Stimulated activated CD4-positive, alpha-beta T cell treated with anti-CD3 and anti-CD28 coated beads, TNF-alpha, amount 100 ng/mL, for 24 hours (primary cell): ENCODE measurements at regions not wholly inside any gene's neighbourhood (a gene's known extent, or its start where the extent isn't known, plus 50 kb on each side); places are given as distances from the start of the nearest gene placed in this dataset.
A peak's percentile ranks its signal among the peaks of the same experiment; 100 is the strongest.

Experiments
- DNase-seq, 3 experiments: peaks; one replicate each; pipeline ENCODE4 v3.0.0-alpha.2; 2020; ENCODE audit warnings: low read depth in 3 of 3

DNA sequence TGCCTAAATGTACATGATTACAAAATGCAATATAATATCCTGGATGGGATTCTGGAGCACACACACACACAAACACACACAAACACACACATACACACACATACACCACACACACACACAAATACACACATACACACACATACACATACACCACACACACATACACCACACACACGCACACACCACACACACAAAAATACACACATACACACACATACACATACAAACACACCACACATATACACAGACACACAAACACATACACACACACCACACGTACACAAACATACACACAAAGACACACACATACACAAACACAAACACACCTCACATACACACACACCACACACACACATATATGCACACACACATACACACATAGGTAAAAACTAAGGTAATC, 134.6 kb upstream of the SYNDIG1 start:
- no peak for DNase-seq

DNA sequence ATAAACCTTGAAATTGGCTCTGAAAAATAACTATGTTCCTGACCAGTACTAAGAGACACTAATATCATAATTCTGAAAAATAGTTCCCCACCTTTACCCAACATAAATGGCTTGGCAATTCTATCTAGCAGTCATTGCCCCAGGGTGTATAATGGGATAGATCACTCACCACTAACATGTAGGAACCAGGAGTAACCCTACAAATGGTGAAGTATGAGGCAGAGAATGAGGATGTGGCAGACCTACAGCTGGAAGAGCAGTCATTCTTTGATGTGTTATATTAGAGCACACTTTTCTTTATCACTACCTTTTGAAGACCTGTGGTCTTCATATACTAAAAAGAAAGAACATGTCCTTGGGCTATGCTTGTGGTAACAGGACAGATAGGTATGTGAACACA, 136.5 kb upstream of the SYNDIG1 start:
- no peak for DNase-seq

DNA sequence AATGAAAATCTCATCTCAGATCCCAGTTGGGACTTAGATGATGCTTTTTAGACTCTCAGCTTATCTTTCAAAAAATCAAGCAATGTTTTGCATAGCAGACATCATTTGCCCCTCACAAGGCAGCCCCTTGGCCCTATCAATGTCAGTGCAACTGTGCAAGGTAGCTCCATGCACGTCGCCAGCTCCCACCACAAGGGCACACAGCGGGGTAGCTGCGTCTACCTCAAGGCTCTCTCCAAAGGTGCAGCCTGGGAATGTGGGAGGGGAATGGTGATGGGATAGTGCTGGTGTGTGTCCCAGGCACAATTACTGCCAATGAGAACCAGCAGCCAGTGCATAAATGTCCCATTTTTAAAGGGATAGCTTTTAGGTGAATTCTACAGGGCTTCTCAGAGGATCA, 137.5 kb upstream of the SYNDIG1 start:
- DNase-seq = no peak

DNA sequence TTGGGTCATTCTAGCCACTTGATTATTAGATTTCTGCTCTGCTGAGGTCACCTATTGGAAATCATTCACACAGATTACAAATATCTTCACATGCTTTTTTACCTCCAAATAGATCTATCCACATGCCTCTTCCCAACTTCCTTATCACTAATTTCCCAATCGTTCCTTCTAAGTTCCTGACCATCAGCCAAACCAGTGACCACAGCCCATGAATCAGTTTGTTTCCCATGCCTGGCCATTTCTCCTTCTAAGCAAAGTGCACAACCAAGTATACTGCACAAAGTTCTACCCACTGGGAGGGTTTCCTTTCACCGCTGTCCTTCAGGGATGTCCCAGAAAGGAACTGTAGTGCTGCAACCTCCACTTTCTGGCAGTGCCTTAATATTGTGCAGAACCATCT, 140.5 kb upstream of the SYNDIG1 start:
- no peak for DNase-seq

DNA sequence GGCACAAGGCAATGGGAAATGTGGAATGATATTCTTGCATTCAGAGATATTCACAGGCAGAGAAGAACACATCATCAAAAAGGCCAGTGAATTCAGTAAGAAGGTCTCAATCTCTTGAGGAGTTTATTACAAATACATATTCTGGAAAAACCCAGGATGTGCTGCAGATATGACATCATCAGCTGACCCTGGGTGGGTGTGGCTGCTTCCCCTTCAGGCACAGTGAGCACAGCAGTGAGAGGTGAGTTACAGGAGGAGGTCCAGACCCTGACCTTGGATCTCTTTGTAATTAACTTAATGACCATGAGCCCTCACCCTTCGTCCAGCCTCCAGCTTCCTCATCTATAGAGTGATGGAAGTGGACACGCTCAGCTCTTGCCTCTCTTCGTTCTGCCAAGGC, 147.5 kb upstream of the SYNDIG1 start:
- DNase-seq = no peak

DNA sequence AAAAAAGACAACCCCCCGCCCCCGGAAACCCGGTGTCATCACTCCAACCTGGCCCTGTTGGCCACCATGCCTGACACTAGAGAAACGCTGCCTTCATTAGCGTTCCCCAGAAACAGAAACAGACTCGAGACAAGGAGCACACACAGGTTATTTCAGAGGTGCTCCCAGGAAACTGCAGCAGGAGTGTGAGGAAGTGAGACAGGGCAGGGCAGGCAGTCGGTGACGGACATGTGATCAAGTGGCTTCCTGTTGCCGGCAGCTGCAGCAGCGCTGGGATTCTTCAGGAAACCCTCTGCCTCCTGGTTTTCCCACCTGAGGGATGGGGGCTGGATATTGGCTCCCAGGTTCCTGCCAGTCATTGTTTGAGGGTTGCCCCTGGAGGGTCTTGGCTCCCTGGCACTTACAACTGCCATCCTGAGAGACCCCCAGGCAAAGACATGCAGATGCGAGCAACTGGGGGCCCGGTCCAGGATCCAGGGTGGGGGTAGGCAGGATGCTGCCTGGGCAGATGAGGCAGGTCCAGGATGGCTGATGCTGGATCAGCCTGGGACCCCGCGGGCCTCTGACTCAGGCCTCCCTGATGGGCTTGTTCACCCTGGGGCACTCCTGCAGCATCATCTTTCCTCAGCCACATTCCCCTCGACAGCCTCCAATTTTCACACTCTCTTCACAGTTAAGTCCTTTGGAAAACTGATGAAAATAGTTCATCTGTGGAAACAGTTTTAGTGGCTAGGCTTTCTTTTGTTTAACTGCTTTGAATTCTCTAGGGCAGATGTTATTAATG, 150.7 kb upstream of the SYNDIG1 start:
- DNase-seq = no peak

DNA sequence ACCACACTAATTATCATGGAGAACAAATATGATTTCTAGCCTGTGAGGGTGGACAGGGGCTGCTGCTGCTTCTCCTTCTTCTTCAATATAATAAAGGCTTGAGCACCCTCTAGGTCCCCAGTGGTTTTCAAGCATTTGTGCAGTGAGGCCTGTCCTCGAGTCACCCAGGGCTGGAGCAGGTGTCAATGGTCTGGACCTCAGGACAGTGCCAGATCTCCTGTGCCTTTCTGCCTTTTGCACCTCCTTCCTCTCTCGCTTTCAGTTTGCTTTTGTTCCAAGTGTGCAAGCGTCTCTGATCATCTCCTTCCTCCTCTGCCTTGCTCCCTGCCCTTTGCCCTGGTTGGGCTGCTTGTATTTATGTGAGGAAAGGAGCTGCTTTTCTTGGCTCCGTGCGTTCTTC, 152.2 kb upstream of the SYNDIG1 start:
- DNase-seq = no peak

DNA sequence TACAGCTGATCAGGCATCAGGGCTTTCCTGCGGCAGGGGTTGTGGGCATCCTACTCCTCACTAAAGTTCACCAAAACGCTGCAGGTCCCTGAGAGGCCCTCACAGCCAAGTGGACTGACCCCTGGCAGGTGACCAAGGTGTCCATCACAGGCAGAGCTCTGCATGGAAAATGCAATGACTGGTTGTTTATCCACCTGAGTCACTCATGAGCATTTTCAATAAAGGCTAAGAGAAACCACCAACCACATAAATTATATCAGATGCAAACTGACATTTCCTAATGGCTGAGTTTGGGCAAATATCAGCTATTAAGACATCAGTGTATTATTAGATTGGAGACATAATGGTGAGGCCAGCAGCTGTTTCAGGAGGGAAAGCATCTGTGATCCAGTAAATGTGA, 152.7 kb upstream of the SYNDIG1 start:
- no peak for DNase-seq

DNA sequence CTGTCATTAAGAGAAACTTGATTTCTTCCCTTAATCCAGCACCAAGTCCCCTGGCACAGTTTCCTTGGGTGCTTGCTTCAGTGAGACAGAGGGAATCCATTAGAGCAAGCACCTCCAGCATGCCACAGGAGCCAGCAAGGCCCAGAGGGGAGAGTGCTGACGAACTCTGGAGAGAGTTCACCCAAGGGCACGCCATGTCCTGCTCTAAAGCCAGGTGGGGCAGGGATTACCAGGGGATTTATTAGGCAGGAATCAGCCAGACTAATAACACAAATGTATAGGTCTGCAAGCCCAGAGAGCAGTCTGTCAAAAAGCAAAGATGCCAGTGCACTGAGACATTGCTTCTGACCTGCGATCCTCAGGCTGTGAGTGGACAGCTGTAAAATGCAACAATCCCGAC, 155.4 kb upstream of the SYNDIG1 start:
- DNase-seq = no peak

DNA sequence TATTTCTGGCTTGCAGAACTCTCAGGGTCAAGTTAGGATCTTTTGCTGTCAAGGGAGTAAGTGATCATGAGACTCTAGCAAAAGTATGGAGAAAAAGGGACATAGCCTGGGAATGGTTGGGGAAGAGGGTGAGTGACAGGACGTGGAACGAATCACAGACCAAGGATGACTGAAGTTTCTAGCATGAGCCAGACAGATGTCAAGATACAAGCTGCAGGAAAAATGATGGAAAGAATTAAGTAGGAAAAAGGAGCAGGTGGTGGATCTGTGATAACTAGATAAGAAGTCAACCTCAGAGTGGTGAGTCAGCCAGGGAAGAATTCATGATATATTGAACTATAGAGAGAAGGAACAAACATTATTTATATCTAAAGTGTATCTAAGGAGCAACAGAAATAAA, 159.8 kb upstream of the SYNDIG1 start:
- DNase-seq = no peak

DNA sequence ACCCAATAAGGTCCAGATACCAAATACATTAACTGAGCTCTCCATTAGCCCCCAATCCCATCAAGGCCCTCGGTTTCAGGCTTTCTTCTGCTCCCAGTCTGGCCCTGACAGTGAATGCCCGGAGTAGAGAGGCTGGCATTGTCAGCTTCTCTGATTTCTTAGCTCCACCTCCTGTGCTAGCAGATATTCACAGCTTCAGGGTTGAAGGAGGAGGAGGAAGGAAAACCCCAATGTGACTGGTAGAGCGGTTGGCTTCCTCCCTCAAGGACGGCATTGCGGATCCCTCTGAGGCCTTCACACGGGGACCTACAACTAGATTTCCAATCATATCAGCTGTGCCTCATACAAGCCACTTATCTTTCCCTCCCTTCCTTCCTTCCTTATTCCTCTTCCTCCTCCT, 164.1 kb upstream of the SYNDIG1 start:
- DNase-seq = no peak

DNA sequence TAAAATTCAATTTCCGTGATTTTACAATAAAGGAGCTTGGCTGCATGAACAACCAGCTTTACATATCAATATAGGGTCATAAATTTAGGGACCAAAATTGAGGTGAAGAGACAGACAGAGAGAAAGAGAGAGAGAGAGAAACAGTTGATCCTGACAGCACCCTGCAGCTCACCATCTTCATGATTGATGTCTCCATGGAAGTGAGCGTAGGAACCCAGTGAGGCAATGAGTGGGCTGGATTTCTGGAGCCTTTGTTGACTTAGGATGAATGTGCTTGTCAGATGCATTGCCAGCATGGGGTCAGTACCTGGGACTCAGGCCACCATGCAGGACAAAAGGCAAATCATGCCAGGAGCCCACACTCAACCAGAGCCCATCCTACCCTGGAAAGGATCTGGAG, 165.1 kb upstream of the SYNDIG1 start:
- DNase-seq = no peak

DNA sequence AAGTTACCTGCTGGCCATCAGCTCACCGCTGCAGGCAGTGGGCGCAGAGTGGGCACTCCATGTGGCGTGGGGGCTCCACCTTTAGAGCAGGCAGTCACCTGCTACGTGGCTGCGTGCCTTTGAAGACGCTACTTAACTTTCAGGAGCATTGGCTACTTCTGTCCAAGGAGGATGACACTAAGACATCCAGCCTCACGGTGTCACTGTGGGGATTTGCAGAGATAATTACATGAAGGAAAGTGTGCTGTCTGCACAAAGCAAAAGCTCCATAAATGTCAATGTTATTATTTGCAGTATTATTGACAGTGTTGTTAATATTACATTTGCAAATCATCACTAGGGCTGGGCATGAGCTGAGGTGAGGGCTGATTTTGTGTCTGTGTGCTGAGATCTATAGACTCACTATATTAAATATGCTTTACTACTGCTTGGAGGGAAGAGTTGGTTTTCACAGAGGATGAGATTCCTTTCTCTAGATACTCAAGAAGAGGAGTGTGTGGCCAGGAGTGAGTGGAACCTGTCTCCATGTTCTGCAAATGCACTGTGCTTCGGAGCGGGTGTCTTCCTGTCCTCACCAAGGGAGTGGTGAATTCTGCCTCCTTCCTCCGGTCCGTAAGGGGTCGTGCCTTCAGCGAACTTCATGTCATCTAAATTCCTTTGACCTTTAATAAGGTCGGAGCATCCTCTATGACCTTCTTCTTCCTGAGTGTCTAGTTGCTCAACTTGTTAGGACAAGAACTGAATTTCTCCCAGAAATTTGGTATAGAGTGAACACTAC, 165.8 kb upstream of the SYNDIG1 start:
- DNase-seq = no peak

DNA sequence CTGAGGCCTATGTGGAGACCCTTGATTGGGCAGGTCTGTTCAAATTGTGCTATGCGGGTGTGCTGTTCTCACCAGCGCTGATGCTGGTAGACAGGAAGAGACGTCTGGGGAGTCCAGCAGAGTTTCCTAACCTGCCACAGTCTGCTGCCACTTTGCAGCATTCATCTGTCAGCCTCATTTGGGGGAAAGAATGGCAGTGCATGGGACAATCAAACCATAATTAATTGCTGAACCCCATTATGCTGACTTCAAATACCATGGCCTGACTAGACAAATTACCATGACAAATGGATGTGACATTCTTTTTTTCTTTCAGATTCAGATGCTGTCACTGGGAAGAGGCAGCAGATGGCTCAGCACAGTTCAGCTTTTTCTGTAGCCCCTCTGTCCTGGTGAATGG, 171.4 kb upstream of the SYNDIG1 start:
- DNase-seq = no peak

DNA sequence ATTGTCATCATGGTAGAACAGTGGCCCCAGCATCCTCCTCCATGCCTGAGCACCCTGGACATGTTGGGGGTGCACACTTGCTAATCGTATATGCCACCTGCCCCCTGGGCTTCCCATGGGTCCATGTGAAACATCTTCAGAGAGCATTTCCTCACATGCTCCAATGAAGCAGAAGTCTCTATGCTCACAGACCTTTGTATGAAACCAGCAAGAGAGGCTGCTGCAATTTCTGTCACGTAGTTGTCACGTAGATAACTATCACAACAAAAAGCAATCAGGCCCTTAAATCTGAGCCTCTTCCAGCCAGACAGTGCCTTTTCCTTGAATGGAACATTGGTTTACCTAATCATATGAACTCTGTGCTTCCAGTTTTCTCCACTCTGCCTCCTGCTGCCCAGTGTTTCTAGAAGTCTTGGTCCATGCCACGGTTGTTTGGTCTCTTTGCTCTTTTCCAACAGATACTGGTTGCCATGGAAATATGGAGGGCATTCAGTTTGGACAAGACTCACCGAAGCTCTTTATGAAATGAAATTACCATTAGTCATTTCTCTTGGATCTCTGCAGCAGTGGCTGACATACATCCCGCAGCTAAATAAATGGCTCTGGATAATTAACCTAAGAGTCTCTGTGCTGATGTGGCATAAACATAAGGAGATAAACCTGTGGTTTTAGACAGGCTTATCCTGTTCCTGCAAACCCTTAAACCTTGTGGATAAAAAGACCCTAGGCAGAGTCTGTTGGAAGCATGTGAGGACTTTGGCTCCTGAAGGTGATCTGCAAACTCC, 172.8 kb upstream of the SYNDIG1 start:
- DNase-seq = no peak

DNA sequence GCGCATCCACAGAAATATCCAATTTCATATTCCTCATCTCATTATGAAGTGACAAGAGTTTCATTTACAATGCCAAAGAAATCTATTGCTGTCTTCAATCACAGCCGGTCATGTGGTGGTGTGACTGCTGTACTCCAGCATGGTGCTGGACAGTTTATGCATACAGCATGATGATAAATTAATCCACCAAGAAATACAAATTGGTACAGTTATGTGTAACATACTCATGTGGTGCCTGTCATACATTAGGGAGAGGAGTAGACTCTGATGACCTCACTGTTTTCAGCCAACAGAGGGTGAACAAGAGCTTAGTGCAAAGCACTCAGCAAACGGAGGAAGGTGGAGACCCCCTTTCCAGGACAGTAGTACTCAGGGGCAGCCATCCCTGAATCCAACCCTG, 178.4 kb upstream of the SYNDIG1 start:
- DNase-seq = no peak

DNA sequence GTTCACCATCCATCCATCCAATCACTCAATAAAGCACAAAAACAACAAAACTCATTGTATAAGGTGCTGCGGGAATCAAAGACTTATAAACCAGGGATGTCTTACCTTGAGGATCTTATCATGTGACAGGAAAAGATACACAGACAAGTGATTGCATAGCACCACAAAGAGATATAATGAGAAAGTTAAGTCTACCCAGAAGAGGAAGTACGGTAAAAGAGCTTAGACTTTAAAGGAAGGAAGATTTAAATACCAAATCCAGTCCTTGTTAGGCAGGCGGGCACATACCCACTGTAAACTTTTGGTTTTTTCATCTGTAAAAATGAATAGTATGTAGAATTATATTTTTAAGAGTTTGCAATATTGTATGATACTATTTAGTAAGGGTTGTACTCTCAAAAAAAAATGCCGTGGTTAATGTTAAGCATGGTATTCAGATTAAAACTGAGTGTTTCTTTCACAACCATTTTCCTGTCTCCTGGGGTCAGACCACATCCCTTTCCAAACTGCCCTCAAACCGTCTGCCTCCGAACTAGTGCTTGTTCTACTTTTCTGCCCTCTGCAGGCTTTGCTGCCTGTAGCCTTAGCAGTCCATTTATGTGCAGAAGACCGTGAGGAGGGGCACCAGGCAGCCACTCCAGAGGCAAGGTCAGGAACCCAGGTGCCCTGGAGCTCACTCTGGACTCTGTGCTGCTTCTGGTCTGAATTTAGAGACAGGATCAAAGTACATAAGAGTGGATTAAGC, 179.5 kb upstream of the SYNDIG1 start:
- DNase-seq = peak in 1 of 3 experiments; percentile 1

DNA sequence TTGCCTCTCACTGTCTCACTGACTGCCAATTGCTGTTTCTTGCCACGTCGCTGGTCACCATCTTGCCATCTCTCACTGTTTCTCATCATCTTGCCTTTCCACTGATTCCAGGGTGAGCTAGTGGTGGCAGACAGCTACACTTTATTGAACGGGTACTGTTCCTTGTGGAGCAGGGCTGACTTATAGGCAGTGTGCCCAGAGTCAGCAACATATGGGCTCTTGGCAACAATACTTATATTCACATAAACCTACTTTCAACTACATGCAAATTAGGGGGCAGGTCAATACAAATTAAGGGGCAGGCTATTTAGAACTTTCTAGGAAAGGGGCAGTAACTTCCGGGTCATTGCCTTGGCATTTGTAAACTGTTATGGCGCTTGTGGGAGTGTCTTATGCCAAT, 186.2 kb upstream of the SYNDIG1 start:
- DNase-seq = no peak

DNA sequence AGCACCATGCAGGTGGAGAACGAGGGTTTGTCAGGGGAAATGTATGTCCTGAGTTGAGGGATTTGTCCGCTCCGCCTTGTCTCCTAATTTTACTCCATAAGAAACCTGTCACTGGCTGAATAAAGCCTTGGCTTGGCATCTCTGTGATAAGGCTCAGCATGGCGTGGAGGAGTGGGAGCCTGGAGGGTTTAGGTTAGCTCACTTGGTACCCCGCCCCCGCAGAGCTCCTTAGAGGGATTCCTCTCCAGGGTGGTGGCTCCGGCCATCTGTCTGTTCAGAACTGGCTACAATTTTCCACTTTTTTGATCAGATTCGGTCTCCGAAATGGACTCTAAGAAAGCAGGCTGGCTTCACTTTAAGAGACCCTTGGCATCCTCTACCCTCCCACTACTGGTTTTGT, 192.2 kb upstream of the SYNDIG1 start:
- no peak for DNase-seq

DNA sequence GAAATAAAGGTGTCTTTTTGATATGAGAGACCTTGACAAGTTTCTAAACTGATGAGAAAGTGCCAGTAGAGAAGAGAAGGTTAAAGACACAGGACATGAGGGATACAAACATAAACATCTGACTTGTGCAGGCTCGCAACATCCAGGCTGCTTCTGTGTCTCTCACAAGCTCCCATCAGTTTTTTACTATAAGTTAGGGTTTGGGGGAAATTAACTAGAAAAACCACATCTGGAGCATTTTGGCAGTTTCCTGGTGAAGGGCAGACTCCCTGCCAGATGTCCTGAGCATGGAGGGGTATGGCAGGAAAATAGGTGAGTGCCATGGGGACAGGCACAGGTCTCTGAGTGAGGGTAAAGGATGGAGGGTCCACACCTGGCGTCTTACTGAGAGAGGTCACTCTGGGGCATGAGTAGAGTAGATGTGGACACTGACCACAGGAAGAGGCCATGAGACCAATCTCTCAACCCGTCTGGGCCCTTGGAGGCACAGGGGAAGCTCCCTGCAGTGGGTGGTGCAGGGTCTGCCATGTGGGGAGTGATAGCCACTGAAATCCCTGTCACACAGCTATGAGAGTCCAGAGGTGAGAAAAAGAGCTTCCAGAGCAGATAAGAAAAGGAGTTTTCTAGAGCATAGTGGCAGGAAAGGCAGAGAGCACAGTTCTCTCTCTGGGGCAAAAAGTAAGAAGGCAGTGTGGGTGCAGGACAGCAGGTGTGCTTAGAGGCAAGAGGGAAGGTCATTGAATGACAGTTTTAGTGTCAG, 193.3 kb upstream of the SYNDIG1 start:
- DNase-seq = no peak

DNA sequence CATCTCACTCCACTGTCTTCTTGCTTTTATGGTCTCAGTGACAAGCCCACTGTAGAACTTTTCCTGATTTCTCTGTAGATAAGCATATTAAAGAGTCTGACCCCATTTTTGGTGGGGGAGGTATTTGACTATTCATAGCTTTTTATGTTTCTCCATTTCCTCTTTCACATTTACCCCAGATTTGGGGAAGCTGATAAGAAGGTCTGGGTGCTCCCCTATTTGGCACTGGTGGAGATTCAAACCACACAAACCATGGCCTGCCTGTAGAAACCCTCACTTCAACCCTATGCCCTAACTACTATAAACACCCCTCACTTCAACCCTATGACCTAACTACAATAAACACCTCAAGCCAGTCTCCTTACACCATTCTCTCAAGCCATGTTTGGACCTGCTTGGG, 196.2 kb upstream of the SYNDIG1 start:
- DNase-seq = no peak
